GM12878 (cell line): ENCODE measurements at regions not wholly inside any gene's neighbourhood (a gene's known extent, or its start where the extent isn't known, plus 50 kb on each side); places are given as distances from the start of the nearest gene placed in this dataset.

Source experiments
- ATAC-seq: fragments of 200-7000 bp; cut with Tn5 transposase; 3 replicates; pipeline ENCODE4 v1.9.1; 2020; ENCODE audit warnings: mild to moderate bottlenecking, moderate library complexity
- BruUV-seq: library from RNA; stranded (reverse); fragments of 400-500 nt; replicated peaks from 2 replicates; lab custom pipeline; 2021; lab: Mats Ljungman, UMichigan
- CTCF ChIA-PET: fragments of 300-600 bp; sonication (Branson Sonifier 250); formaldehyde crosslinking; extraction: SDS; loops from one replicate; lab custom pipeline; 2021; ENCODE audit warnings: inconsistent platforms; lab: Yijun Ruan, JAX
- POLR2A ChIA-PET: fragments of 350-600 bp; formaldehyde crosslinking; extraction: SDS; loops from one replicate; lab custom pipeline; 2021; ENCODE audit warnings: inconsistent platforms; lab: Charles Lee
- RAD21 ChIA-PET: fragments of 300-600 bp; sonication (Branson Sonifier 250); formaldehyde crosslinking; loops from one replicate; lab custom pipeline; 2023; ENCODE audit warnings: antibody characterized with exemption; ENCODE audit not compliant: unreplicated experiment; lab: Charles Lee
- SMC1A ChIA-PET: fragments of 300-600 bp; sonication (Branson Sonifier 250); formaldehyde crosslinking; loops from one replicate; lab custom pipeline; 2023; ENCODE audit not compliant: unreplicated experiment, uncharacterized antibody; lab: Charles Lee
- DNase-seq: peaks from one replicate; pipeline ENCODE4 v3.0.0-alpha.2; 2011; ENCODE audit warnings: low read depth, low spot score
- FAIRE-seq: peaks from 3 replicates; lab custom pipeline; 2011; peaks lifted over from hg19 to GRCh38; lab: Jason Lieb, UNC
- H2AFZ ChIP-seq: 2 replicates; pipeline ENCODE4 v1.6.0; 2011; ENCODE audit warnings: low read depth, low read length, control low read depth; ENCODE audit not compliant: control insufficient read depth
- H3K27ac ChIP-seq: 2 replicates; pipeline ENCODE4 v1.5.1; 2011; ENCODE audit warnings: control low read depth; ENCODE audit not compliant: control insufficient read depth, insufficient read depth
- H3K27me3 ChIP-seq, 2 experiments: replicated peaks in 1 of 2; 2 replicates each; pipeline versions ENCODE4 v1.6.0 to v1.6.1; 2011; ENCODE audit warnings: low read length in 1 of 2; ENCODE audit not compliant: control insufficient read depth in 2 of 2, insufficient read depth in 2 of 2
- H3K36me3 ChIP-seq, 2 experiments: 2 replicates each; pipeline ENCODE4 v1.5.1; 2011; ENCODE audit warnings: low read length in 1 of 2; ENCODE audit not compliant: control insufficient read depth in 2 of 2, insufficient read depth in 2 of 2
- H3K4me1 ChIP-seq: 2 replicates; pipeline ENCODE4 v1.6.1; 2011; ENCODE audit warnings: mild to moderate bottlenecking, low read length, moderate library complexity, mixed read lengths; ENCODE audit not compliant: control insufficient read depth, insufficient read depth
- H3K4me2 ChIP-seq: 2 replicates; pipeline ENCODE4 v1.6.0; 2011; ENCODE audit warnings: control low read depth; ENCODE audit not compliant: control insufficient read depth, insufficient read depth
- H3K4me3 ChIP-seq: fragments of 200-600 bp; sonication (generic); 2 replicates; pipeline ENCODE4 v1.5.1; 2016
- H3K79me2 ChIP-seq: 2 replicates; pipeline ENCODE4 v1.6.0; 2011; ENCODE audit warnings: low read length; ENCODE audit not compliant: control insufficient read depth, insufficient read depth
- H3K9ac ChIP-seq: 2 replicates; pipeline ENCODE4 v1.8.0; 2011; ENCODE audit warnings: low read length, control low read depth, mixed read lengths; ENCODE audit not compliant: control insufficient read depth, insufficient read depth
- H3K9me3 ChIP-seq: replicated peaks from 3 replicates; pipeline ENCODE4 v1.5.1; 2011; ENCODE audit warnings: mild to moderate bottlenecking, low read length; ENCODE audit not compliant: control insufficient read depth, insufficient read depth
- H4K20me1 ChIP-seq: 2 replicates; pipeline ENCODE4 v1.6.0; 2011; ENCODE audit not compliant: control insufficient read depth, insufficient read depth
- ATF7 ChIP-seq: fragments of 450-650 bp; IDR thresholded peaks from 2 replicates; pipeline ENCODE4 v1.6.1; 2016; ENCODE audit warnings: low read depth, mild to moderate bottlenecking
- ETV6 ChIP-seq, 2 experiments: fragments of 450-650 bp in 1 of 2; IDR thresholded peaks in 1 of 2; conservative IDR thresholded peaks in 1 of 2; 2 replicates each; pipeline ENCODE4 v1.6.1; 2014; ENCODE audit warnings: antibody characterized with exemption in 1 of 2, borderline replicate concordance in 1 of 2, low read depth in 1 of 2, mild to moderate bottlenecking in 1 of 2, moderate library complexity in 1 of 2
- GATAD2B ChIP-seq: fragments of 450-650 bp; conservative IDR thresholded peaks from 2 replicates; pipeline ENCODE4 v1.6.1; 2017; ENCODE audit warnings: low read depth, mild to moderate bottlenecking, moderate library complexity
- IKZF1 ChIP-seq: fragments of 450-650 bp; conservative IDR thresholded peaks from 2 replicates; pipeline ENCODE4 v1.6.1; 2017; ENCODE audit warnings: antibody characterized with exemption, mild to moderate bottlenecking
- JUNB ChIP-seq: IDR thresholded peaks from 2 replicates; pipeline ENCODE4 v1.6.1; 2016; ENCODE audit warnings: antibody characterized with exemption, mild to moderate bottlenecking
- MYC ChIP-seq: IDR thresholded peaks from 2 replicates; pipeline ENCODE4 v1.6.1; 2011; ENCODE audit warnings: mild to moderate bottlenecking, low read length, moderate library complexity, inconsistent platforms; ENCODE audit not compliant: insufficient read depth, insufficient replicate concordance, insufficient read length, severe bottlenecking
- NFXL1 ChIP-seq: fragments of 450-650 bp; IDR thresholded peaks from 2 replicates; pipeline ENCODE4 v1.6.1; 2017; ENCODE audit warnings: antibody characterized with exemption, mild to moderate bottlenecking, borderline replicate concordance
- PAX5 ChIP-seq: IDR thresholded peaks from 2 replicates; pipeline ENCODE4 v1.6.1; 2011; ENCODE audit warnings: low read depth, low read length, borderline replicate concordance
- POLR2AphosphoS2 ChIP-seq: IDR thresholded peaks from 2 replicates; pipeline ENCODE4 v1.6.1; 2011; ENCODE audit warnings: low read depth, mild to moderate bottlenecking, low read length, improper control_type of control experiment, moderate library complexity
- POU2F2 ChIP-seq: IDR thresholded peaks from 3 replicates; pipeline ENCODE4 v1.6.1; 2011; ENCODE audit warnings: low read depth, mild to moderate bottlenecking, low read length, borderline replicate concordance
- RUNX3 ChIP-seq: IDR thresholded peaks from 2 replicates; pipeline ENCODE4 v1.6.1; 2012; ENCODE audit warnings: low read length, inconsistent platforms
- SIX5 ChIP-seq: IDR thresholded peaks from 2 replicates; pipeline ENCODE4 v1.6.1; 2011; ENCODE audit warnings: mild to moderate bottlenecking, low read depth, low read length, moderate library complexity; ENCODE audit not compliant: severe bottlenecking
- STAT3 ChIP-seq: IDR thresholded peaks from 2 replicates; pipeline ENCODE4 v1.6.1; 2011; ENCODE audit warnings: low read depth, low read length, improper control_type of control experiment
- TARDBP ChIP-seq: IDR thresholded peaks from 2 replicates; pipeline ENCODE4 v1.6.1; 2016; ENCODE audit warnings: borderline replicate concordance
- YY1 ChIP-seq: IDR thresholded peaks from 2 replicates; pipeline ENCODE4 v1.6.1; 2011; ENCODE audit warnings: low read depth, mild to moderate bottlenecking, low read length
- ZNF217 ChIP-seq: fragments of 450-650 bp; IDR thresholded peaks from 2 replicates; pipeline ENCODE4 v1.6.1; 2017; ENCODE audit warnings: antibody characterized with exemption, mild to moderate bottlenecking
- WGBS: methylation state at CpG from one replicate; pipeline ENCODE4 v1.1.6; 2016; ENCODE audit warnings: low lambda C conversion rate; ENCODE audit not compliant: insufficient replicate concordance, insufficient coverage; ENCODE audit errors: missing lambda C conversion rate; 5-methylcytosine and 5-hydroxymethylcytosine counted together
- in situ Hi-C: fragments of 300-500 bp; cut with MboI; formaldehyde crosslinking; loops from 9 replicates; pipeline ENCODE4 v1.14.3; 2018; ENCODE audit warnings: mixed read lengths
- intact Hi-C: fragments of 100-400 bp; cut with micrococcal nuclease; formaldehyde crosslinking; loops from one replicate; pipeline ENCODE4 v1.14.2; 2022; ENCODE audit not compliant: unreplicated experiment
- TF ChIP-seq, protein P1 (sequence below): fragments of 450-650 bp; IDR thresholded peaks from 2 replicates; pipeline ENCODE4 v1.6.1; 2016; ENCODE audit warnings: mild to moderate bottlenecking, moderate library complexity, borderline replicate concordance

DNA sequence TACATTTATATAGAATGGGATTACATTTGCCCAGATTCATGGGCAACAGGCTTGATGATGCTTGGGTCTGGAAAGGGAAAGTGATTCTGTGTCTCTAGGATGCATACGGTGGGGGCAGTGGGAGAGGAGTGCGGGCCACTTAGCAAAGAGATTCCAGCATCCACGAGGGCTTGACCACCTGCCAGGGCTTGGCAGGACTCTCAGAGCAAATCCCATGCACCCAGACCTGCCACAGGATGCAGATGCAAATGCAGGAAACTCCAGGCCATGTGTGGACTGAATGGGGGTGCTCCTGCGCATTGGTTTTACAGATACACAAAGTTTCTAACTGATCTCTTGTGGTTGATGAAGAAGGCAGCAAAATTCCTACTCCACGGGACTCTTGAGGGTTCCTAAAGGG is 334.7 kb downstream of the CYRIA start:
- no TSS peak for BruUV-seq
- POLR2A ChIA-PET, result no interaction called here
- Histone ChIP-seq H3K27ac (no peak overlapping the region), H3K36me3 (no peaks in the 10 kb centered on the region), H3K4me1 (no peaks in the 10 kb centered on the region), H3K9ac (no peak overlapping the region), H3K9me3 (no peaks in the 10 kb centered on the region), H3K27me3 (no peaks in the 10 kb centered on the region), H2AFZ (no peak overlapping the region), H4K20me1 (no peaks in the 10 kb centered on the region), H3K4me2 (no peak overlapping the region), H3K4me3 (no peak overlapping the region), H3K79me2 (no peaks in the 10 kb centered on the region)
- in situ Hi-C loops, result no loop called here
- WGBS, result 22% methylated on average over 4 of the region's 5 CpGs
- RAD21 ChIA-PET, result no interaction called here
- FAIRE-seq (no peak), DNase-seq (no peak), ATAC-seq (no peak)
- intact Hi-C loops, result no loop called here
- no peak for TF ChIP-seq ETV6 (conservative IDR thresholded peaks at IDR 0.05 in 1 of 2, IDR thresholded peaks at IDR 0.05 in 1 of 2; ENCODE audit: borderline replicate concordance in 1 of 2, low read depth in 1 of 2)
- SMC1A ChIA-PET, result no interaction called here
- CTCF ChIA-PET, result no interaction called here

DNA sequence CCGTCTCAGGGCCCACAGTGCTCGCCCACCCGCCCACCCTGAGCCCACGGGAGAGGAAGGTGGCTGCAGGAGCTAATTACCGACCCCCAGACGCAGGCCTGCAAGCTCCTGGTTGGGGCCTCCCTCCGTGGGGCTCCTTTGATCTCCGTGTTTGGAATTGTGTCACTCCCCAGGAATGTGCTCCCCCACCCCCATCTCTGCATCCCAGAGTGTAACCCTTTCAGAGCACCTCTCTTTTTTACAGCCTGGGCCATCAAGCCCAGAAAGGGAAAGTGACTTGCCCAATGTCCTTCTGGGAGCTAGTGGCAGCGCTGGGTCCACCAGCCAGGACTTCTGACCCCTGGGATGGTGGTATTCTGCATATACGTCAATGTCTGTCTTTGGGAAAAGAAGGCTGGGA is 335.1 kb downstream of the CYRIA start:
- FAIRE-seq, result no peak
- BruUV-seq, result no TSS peak
- Histone ChIP-seq H3K4me1 (no peaks in the 10 kb centered on the region), H3K9me3 (no peaks in the 10 kb centered on the region), H3K79me2 (no peaks in the 10 kb centered on the region), H3K27me3 (no peaks in the 10 kb centered on the region; a peak in 1 of 4 replicates), H3K27ac (no peak overlapping the region), H3K4me2 (no peak overlapping the region), H3K36me3 (no peaks in the 10 kb centered on the region), H4K20me1 (no peaks in the 10 kb centered on the region), H2AFZ (no peak overlapping the region), H3K4me3 (no peak overlapping the region), H3K9ac (no peak overlapping the region)
- in situ Hi-C loops, result no loop called here
- no peak for DNase-seq
- intact Hi-C loops, result no loop called here
- ChIA-PET SMC1A (no interaction called here), POLR2A (no interaction called here), RAD21 (no interaction called here), CTCF (no interaction called here)
- ATAC-seq, result no peak
- 1% methylated on average over 4 of the region's 10 CpGs for WGBS
- TF ChIP-seq PAX5, result no peak
- no peak for TF ChIP-seq POU2F2
- TF ChIP-seq MYC, result no peak
- no peak for TF ChIP-seq SIX5
- no peak for TF ChIP-seq JUNB
- TF ChIP-seq ATF7, result no peak
- TF ChIP-seq POLR2AphosphoS2, result no peak
- no peak for TF ChIP-seq TARDBP
- no peak for TF ChIP-seq NFXL1
- no peak for TF ChIP-seq RUNX3
- TF ChIP-seq ZNF217, result no peak
- no peak for TF ChIP-seq YY1
- no peak for TF ChIP-seq IKZF1
- TF ChIP-seq STAT3, result no peak
- TF ChIP-seq, protein P1, sequence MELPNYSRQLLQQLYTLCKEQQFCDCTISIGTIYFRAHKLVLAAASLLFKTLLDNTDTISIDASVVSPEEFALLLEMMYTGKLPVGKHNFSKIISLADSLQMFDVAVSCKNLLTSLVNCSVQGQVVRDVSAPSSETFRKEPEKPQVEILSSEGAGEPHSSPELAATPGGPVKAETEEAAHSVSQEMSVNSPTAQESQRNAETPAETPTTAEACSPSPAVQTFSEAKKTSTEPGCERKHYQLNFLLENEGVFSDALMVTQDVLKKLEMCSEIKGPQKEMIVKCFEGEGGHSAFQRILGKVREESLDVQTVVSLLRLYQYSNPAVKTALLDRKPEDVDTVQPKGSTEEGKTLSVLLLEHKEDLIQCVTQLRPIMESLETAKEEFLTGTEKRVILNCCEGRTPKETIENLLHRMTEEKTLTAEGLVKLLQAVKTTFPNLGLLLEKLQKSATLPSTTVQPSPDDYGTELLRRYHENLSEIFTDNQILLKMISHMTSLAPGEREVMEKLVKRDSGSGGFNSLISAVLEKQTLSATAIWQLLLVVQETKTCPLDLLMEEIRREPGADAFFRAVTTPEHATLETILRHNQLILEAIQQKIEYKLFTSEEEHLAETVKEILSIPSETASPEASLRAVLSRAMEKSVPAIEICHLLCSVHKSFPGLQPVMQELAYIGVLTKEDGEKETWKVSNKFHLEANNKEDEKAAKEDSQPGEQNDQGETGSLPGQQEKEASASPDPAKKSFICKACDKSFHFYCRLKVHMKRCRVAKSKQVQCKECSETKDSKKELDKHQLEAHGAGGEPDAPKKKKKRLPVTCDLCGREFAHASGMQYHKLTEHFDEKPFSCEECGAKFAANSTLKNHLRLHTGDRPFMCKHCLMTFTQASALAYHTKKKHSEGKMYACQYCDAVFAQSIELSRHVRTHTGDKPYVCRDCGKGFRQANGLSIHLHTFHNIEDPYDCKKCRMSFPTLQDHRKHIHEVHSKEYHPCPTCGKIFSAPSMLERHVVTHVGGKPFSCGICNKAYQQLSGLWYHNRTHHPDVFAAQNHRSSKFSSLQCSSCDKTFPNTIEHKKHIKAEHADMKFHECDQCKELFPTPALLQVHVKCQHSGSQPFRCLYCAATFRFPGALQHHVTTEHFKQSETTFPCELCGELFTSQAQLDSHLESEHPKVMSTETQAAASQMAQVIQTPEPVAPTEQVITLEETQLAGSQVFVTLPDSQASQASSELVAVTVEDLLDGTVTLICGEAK, result no peak
- no peak for TF ChIP-seq GATAD2B
